Tibial nerve (tissue), 4 donors: ENCODE measurements at regions not wholly inside any gene's neighbourhood (a gene's known extent, or its start where the extent isn't known, plus 50 kb on each side); places are given as distances from the start of the nearest gene placed in this dataset.

Source experiments
- DNase-seq, 2 donors: peaks; one replicate each; pipeline ENCODE4 v3.0.0-alpha.2; 2019; ENCODE audit warnings: low spot score in 2 of 2
- H3K27ac ChIP-seq, 4 donors: fragments of 200-600 bp; sonication (generic) in 3 of 4; one replicate each; pipeline ENCODE4 v1.5.1; 2017 to 2019; ENCODE audit warnings: mild to moderate bottlenecking in 1 of 4
- H3K27me3 ChIP-seq, 2 donors: fragments of 200-600 bp; sonication (generic) in 1 of 2; one replicate each; pipeline versions ENCODE4 v1.5.1 to v1.6.0; 2017 to 2019
- H3K36me3 ChIP-seq, 3 donors: fragments of 200-600 bp; sonication (generic); one replicate each; pipeline ENCODE4 v1.5.1; 2018 to 2019
- H3K4me1 ChIP-seq, 4 donors: fragments of 200-600 bp; sonication (generic) in 3 of 4; one replicate each; pipeline ENCODE4 v1.5.1; 2017 to 2019
- H3K4me3 ChIP-seq, 4 donors: fragments of 200-600 bp; sonication (generic) in 3 of 4; one replicate each; pipeline ENCODE4 v1.5.1; 2017 to 2019; ENCODE audit warnings: mild to moderate bottlenecking in 1 of 4, moderate library complexity in 1 of 4
- H3K9me3 ChIP-seq, 4 donors: fragments of 200-600 bp; sonication (generic) in 3 of 4; one replicate each; pipeline ENCODE4 v1.5.1; 2017 to 2019
- CTCF ChIP-seq, 5 experiments: fragments of 200-600 bp in 3 of 5; fragments of 450-650 bp in 2 of 5; sonication (generic) in 3 of 5; IDR thresholded peaks; one replicate each; pipeline ENCODE4 v1.5.1; 2016 to 2019; ENCODE audit warnings: antibody characterized with exemption in 5 of 5, mild to moderate bottlenecking in 3 of 5, moderate library complexity in 2 of 5
- EP300 ChIP-seq, 2 donors: sonication (generic); formaldehyde crosslinking; IDR thresholded peaks; one replicate each; pipeline ENCODE4 v1.6.1; 2017; ENCODE audit warnings: antibody characterized with exemption in 2 of 2, mild to moderate bottlenecking in 1 of 2
- POLR2A ChIP-seq, 2 donors: fragments of 450-650 bp; IDR thresholded peaks; one replicate each; pipeline ENCODE4 v1.6.1; 2017; ENCODE audit warnings: antibody characterized with exemption in 2 of 2, mild to moderate bottlenecking in 2 of 2, moderate library complexity in 2 of 2
- WGBS, 2 donors: methylation state at CpG; one replicate each; pipeline ENCODE4 v1.1.5; 2018; 5-methylcytosine and 5-hydroxymethylcytosine counted together

DNA sequence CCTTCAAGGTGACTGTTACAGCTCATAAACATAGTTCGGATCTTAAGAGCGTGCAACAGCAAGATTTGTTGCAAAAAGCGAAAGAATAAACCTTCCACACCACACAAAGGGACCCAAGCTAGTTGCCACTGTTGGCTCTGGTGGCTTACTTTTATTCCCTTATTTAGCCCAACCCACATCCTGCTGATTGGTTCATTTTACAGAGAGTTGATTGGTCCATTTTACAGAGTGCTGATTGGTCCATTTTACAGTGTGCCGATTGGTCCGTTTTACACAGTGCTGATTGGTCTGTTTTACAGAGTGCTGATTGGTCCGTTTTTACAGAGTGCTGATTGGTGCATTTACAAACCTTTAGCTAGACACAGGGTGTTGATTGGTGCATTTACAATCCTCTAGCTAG, 776.9 kb upstream of the CNTN5 start:
- TF ChIP-seq EP300 (IDR thresholded peaks at IDR 0.05) (no peak), CTCF (IDR thresholded peaks at IDR 0.05) (no peak), POLR2A (IDR thresholded peaks at IDR 0.05) (no peak)
- Histone ChIP-seq H3K27ac (no peak overlapping the region), H3K36me3 (no peaks in the 10 kb centered on the region), H3K4me3 (no peak overlapping the region), H3K27me3 (no peaks in the 10 kb centered on the region), H3K4me1 (no peaks in the 10 kb centered on the region), H3K9me3 (no peaks in the 10 kb centered on the region)
- 78 to 79% methylated on average over 6 of the region's 6 CpGs for WGBS, 2 donors
- DNase-seq = no peak

DNA sequence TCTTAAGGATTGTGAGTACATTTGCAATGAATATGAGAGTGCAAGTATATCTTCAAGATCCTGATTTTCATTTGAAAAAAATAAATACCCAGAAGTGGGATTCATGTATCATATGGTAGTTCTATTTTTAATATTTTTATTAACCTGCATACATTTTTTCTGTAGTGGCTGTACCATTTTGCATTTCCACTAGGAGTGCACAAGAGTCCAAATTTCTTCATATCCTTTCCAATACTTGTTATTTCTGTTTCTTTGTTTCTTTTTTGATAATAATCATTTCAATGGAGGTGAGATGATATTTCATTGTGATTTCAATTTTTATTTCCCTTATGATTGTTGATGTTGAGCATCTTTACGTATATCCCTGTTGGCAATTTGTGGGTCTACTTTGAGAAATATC, 759.8 kb upstream of the CNTN5 start:
- Histone ChIP-seq H3K27me3 (no peaks in the 10 kb centered on the region), H3K4me3 (no peak overlapping the region), H3K9me3 (no peaks in the 10 kb centered on the region), H3K36me3 (no peaks in the 10 kb centered on the region), H3K4me1 (no peaks in the 10 kb centered on the region), H3K27ac (no peak overlapping the region)
- TF ChIP-seq CTCF (IDR thresholded peaks at IDR 0.05) (no peak), POLR2A (IDR thresholded peaks at IDR 0.05) (no peak), EP300 (IDR thresholded peaks at IDR 0.05) (no peak)
- no peak for DNase-seq
- WGBS, 2 donors = 82 to 94% methylated on average over 1 of the region's 1 CpG

- TF ChIP-seq POLR2A (IDR thresholded peaks at IDR 0.05) = no peak
- no peak for TF ChIP-seq EP300 (IDR thresholded peaks at IDR 0.05)
- no peak for TF ChIP-seq CTCF (IDR thresholded peaks at IDR 0.05)
- Histone ChIP-seq H3K36me3 (no peaks in the 10 kb centered on the region), H3K9me3 (no peaks in the 10 kb centered on the region), H3K27ac (no peak overlapping the region), H3K27me3 (no peaks in the 10 kb centered on the region), H3K4me3 (no peak overlapping the region), H3K4me1 (no peaks in the 10 kb centered on the region)
- WGBS, 2 donors = 54 to 64% methylated on average over 2 of the region's 2 CpGs
- DNase-seq = no peak
These were observed 743.4 kb upstream of the CNTN5 start for GRCh38 chr11:98277251-98277912.

DNA sequence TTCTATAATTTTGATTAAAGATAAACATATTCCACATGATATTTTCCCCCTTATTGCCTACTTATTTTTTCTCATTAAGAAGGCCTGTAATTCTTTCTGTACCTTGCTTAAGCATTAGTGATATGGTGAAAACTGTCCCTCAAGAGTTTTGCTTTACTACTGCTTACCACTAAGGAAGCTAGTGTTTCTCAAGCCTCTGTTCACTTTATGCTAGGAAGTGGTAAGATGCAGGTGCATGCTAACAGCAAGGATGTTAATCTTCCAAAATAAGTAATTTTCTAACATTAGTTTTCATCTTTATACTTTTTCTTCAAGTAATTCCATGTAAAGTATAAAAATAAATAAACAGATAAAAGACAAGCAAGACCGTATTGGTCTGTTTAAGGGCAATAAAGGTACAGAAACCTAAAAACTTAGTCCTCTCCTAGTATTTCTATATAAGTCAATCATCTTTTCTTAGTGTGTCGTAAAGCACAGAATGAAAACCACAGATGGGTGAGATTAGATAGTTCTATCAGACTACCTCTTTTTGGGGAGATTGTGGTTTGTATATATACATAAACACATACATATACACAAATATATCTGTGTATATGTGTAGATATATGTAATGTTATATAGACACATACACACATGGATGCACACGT, 731.0 kb upstream of the CNTN5 start:
- no peak for DNase-seq
- no peaks in the 10 kb centered on the region for H3K36me3 ChIP-seq
- no peak overlapping the region for H3K4me3 ChIP-seq
- no peak overlapping the region for H3K27ac ChIP-seq
- no peaks in the 10 kb centered on the region for H3K4me1 ChIP-seq
- no peaks in the 10 kb centered on the region for H3K27me3 ChIP-seq
- TF ChIP-seq EP300 (IDR thresholded peaks at IDR 0.05) = no peak
- TF ChIP-seq CTCF (IDR thresholded peaks at IDR 0.05) = no peak
- TF ChIP-seq POLR2A (IDR thresholded peaks at IDR 0.05) = no peak
- H3K9me3 ChIP-seq = no peaks in the 10 kb centered on the region
- WGBS, 2 donors = 83 to 84% methylated on average over 3 of the region's 3 CpGs

DNA sequence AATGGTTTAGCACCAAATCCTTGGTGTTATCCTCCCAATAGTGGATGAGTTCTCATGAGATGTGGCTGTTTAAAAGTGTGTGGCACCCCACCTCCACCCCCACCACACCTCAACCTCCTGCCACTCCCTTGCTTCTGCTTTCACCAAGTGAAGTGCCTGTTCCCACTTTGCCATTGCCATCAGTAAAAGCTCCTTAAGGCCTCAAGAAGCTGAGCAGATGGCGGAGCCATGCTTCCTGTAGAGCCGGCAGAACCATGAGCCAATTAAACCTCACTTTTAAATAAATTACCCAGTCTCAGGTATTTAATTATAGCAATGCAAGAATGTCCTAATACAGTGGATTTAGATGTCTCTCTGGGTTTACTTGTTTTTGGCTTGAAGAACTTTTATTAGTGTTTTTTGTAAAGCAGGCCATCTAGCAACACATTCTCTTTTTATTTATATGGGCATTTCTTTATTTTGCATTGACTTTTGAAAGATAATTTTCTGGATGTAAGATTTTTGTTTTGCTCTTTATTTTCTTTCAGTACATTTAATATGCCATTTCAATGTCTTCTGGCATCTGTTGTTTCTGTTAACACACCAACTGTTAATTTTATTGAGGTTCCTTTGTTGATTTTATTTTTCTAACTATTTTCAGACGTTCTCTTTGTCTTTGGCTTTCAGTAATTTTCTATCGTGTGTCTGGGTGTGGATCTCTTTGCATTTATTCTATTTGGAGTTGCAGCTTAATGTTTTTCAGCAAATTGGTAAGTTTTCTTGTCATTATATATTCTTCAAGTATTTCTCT, 724.5 kb upstream of the CNTN5 start:
- no peaks in the 10 kb centered on the region for H3K9me3 ChIP-seq
- WGBS, 2 donors = 64 to 71% methylated on average over 4 of the region's 4 CpGs
- TF ChIP-seq EP300 (IDR thresholded peaks at IDR 0.05) = no peak
- TF ChIP-seq CTCF (IDR thresholded peaks at IDR 0.05) = no peak
- no peak for TF ChIP-seq POLR2A (IDR thresholded peaks at IDR 0.05)
- no peak for DNase-seq
- H3K27me3 ChIP-seq = no peaks in the 10 kb centered on the region
- H3K36me3 ChIP-seq = no peaks in the 10 kb centered on the region
- no peak overlapping the region for H3K4me3 ChIP-seq
- H3K4me1 ChIP-seq = no peaks in the 10 kb centered on the region
- H3K27ac ChIP-seq = no peak overlapping the region
